ENCODE measurements at regions not wholly inside any gene's neighbourhood (a gene's known extent, or its start where the extent isn't known, plus 50 kb on each side); places are given as distances from the start of the nearest gene placed in this dataset.

- Histone ChIP-seq H3K9ac (ENCODE audit: low read length) (no peak overlapping the region), H3K4me2 (ENCODE audit: low read length) (no peak overlapping the region), H3K4me3 (replicated peaks in 1 of 2; ENCODE audit: low read depth in 1 of 2, low read length in 2 of 2) (no peak overlapping the region), H3K27me3 (ENCODE audit: insufficient read depth, low read length) (peaks cover 30% of the 10 kb centered on the region), H3K4me1 (ENCODE audit: control insufficient read depth in 1 of 2, insufficient read depth in 2 of 2, low read length in 2 of 2) (no peaks in the 10 kb centered on the region), H3K36me3 (ENCODE audit: control insufficient read depth in 1 of 2, insufficient read depth in 2 of 2, low read length in 2 of 2) (no peaks in the 10 kb centered on the region; a peak in 1 of 4 replicates), H3K9me2 (ENCODE audit: insufficient read depth) (no peaks in the 10 kb centered on the region), H2AFZ (ENCODE audit: low read depth, low read length, poor library complexity, severe bottlenecking) (no peak overlapping the region), H3K27ac (ENCODE audit: low read depth, low read length) (no peak overlapping the region), H4K20me1 (ENCODE audit: insufficient read depth) (no peaks in the 10 kb centered on the region), H3K79me2 (ENCODE audit: insufficient read depth, low read length) (no peaks in the 10 kb centered on the region), H3K9me3 (ENCODE audit: control insufficient read depth in 1 of 2, insufficient read depth in 1 of 2, low read depth in 1 of 2, low read length in 2 of 2) (no peaks in the 10 kb centered on the region)
- RAD21 ChIA-PET (ENCODE audit: low non-redundant PET in 1 of 2, low total read pairs in 2 of 2, uncharacterized antibody in 2 of 2, unreplicated experiment in 2 of 2) = no interaction called here
- BruUV-seq (replicated peaks) = no TSS peak
- TF ChIP-seq ATF3 (IDR thresholded peaks at IDR 0.05) (no peak), YY1 (IDR thresholded peaks at IDR 0.05; ENCODE audit: extremely low read depth, insufficient replicate concordance, low read depth, low read length) (no peak), TCF7L2 (IDR thresholded peaks at IDR 0.05; ENCODE audit: borderline replicate concordance, extremely low read depth, insufficient read depth, insufficient read length) (no peak), CBX3 (IDR thresholded peaks at IDR 0.05; ENCODE audit: low read depth) (no peak), SP1 (IDR thresholded peaks at IDR 0.05; ENCODE audit: low read depth) (no peak), POLR2AphosphoS5 (IDR thresholded peaks at IDR 0.05; ENCODE audit: low read depth, low read length) (no peak), POLR2A (IDR thresholded peaks at IDR 0.05; ENCODE audit: borderline replicate concordance, extremely low read depth, insufficient read depth, insufficient read length) (no peak), JUND (IDR thresholded peaks at IDR 0.05) (no peak), ELF1 (IDR thresholded peaks at IDR 0.05; ENCODE audit: borderline replicate concordance, low read depth) (no peak), CTCF (IDR thresholded peaks at IDR 0.05 in 2 of 3, conservative IDR thresholded peaks at IDR 0.05 in 1 of 3; ENCODE audit: borderline replicate concordance in 1 of 3, insufficient read depth in 1 of 3, low read depth in 2 of 3, low read length in 2 of 3) (no peak), REST (IDR thresholded peaks at IDR 0.05; ENCODE audit: low read depth) (no peak), ZFX (IDR thresholded peaks at IDR 0.05) (no peak), EGR1 (IDR thresholded peaks at IDR 0.05; ENCODE audit: low read depth) (no peak), SRF (IDR thresholded peaks at IDR 0.05; ENCODE audit: low read depth) (no peak), SIN3A (IDR thresholded peaks at IDR 0.05; ENCODE audit: low read depth) (no peak), EZH2phosphoT487 (IDR thresholded peaks at IDR 0.05; ENCODE audit: borderline replicate concordance) (no peak), ZBTB33 (IDR thresholded peaks at IDR 0.05; ENCODE audit: extremely low read depth, insufficient replicate concordance, low read length) (no peak), EZH2 (IDR thresholded peaks at IDR 0.05) (no peak), MAX (IDR thresholded peaks at IDR 0.05) (no peak)
- intact Hi-C loops (cut with micrococcal nuclease) = no loop called here
- CTCF ChIA-PET = no interaction called here
- ATAC-seq = no peak
- POLR2A ChIA-PET = no interaction called here
- no peak for DNase-seq (ENCODE audit: low read depth, low spot score)
Measured at GRCh38 chr9:3036333-3036700, 192.4 kb upstream of the PUM3 start.

Measured in HCT116 (cell line).